Keratinocyte (primary cell): ENCODE measurements at regions not wholly inside any gene's neighbourhood (a gene's known extent, or its start where the extent isn't known, plus 50 kb on each side); places are given as distances from the start of the nearest gene placed in this dataset.

Experiments used
- DNase-seq: peaks from one replicate; pipeline ENCODE4 v3.0.0-alpha.2; 2011; ENCODE audit warnings: low read depth, missing footprints, low spot score
- FAIRE-seq: peaks from 2 replicates; lab custom pipeline; 2011; peaks lifted over from hg19 to GRCh38; lab: Jason Lieb, UNC
- H2AFZ ChIP-seq: 2 replicates; pipeline ENCODE4 v1.6.0; 2012; ENCODE audit warnings: low read length, control low read depth, inconsistent platforms; ENCODE audit not compliant: control insufficient read depth
- H3K27ac ChIP-seq: 2 replicates; pipeline ENCODE4 v1.5.1; 2011; ENCODE audit warnings: low read length; ENCODE audit not compliant: control insufficient read depth, insufficient read depth
- H3K27me3 ChIP-seq: 3 replicates; pipeline ENCODE4 v1.6.0; 2011; ENCODE audit warnings: low read length; ENCODE audit not compliant: control insufficient read depth, insufficient read depth; ENCODE audit errors: extremely low read depth
- H3K36me3 ChIP-seq, 2 experiments: 2 replicates in 1 of 2; 3 replicates in 1 of 2; pipeline ENCODE4 v1.5.1; 2011; ENCODE audit warnings: low read length in 2 of 2, mild to moderate bottlenecking in 1 of 2; ENCODE audit not compliant: control insufficient read depth in 2 of 2, insufficient read depth in 2 of 2; ENCODE audit errors: extremely low read depth in 1 of 2
- H3K4me1 ChIP-seq: 3 replicates; pipeline ENCODE4 v1.5.1; 2011; ENCODE audit warnings: low read length; ENCODE audit not compliant: control insufficient read depth, insufficient read depth; ENCODE audit errors: extremely low read depth
- H3K4me2 ChIP-seq: 3 replicates; pipeline ENCODE4 v1.6.0; 2011; ENCODE audit warnings: low read depth, low read length; ENCODE audit not compliant: control insufficient read depth, insufficient read depth; ENCODE audit errors: extremely low read depth
- H3K4me3 ChIP-seq, 3 experiments: fragments of 200-600 bp in 1 of 3; sonication (generic) in 1 of 3; 2 replicates in 2 of 3; 3 replicates in 1 of 3; pipeline ENCODE4 v1.5.1; 2011 to 2016; ENCODE audit warnings: low read length in 3 of 3, mild to moderate bottlenecking in 3 of 3, control low read depth in 2 of 3, inconsistent platforms in 1 of 3, low read depth in 1 of 3, mixed read lengths in 1 of 3, mixed run types in 1 of 3, moderate library complexity in 1 of 3; ENCODE audit not compliant: control insufficient read depth in 2 of 3, insufficient read depth in 2 of 3; ENCODE audit errors: extremely low read depth in 1 of 3
- H3K79me2 ChIP-seq: 2 replicates; pipeline ENCODE4 v1.6.0; 2012; ENCODE audit warnings: low read length; ENCODE audit not compliant: control insufficient read depth, insufficient read depth
- H3K9ac ChIP-seq: 3 replicates; pipeline ENCODE4 v1.6.0; 2011; ENCODE audit warnings: low read length; ENCODE audit not compliant: control insufficient read depth, insufficient read depth; ENCODE audit errors: extremely low read depth
- H3K9me1 ChIP-seq: 3 replicates; pipeline ENCODE4 v1.6.0; 2011; ENCODE audit warnings: low read length; ENCODE audit not compliant: control insufficient read depth, insufficient read depth; ENCODE audit errors: extremely low read depth
- H3K9me3 ChIP-seq: 2 replicates; pipeline ENCODE4 v1.5.1; 2012; ENCODE audit warnings: low read depth, low read length; ENCODE audit not compliant: control insufficient read depth
- H4K20me1 ChIP-seq: 3 replicates; pipeline ENCODE4 v1.6.0; 2011; ENCODE audit warnings: low read length; ENCODE audit not compliant: control insufficient read depth, insufficient read depth; ENCODE audit errors: extremely low read depth
- EZH2 ChIP-seq: IDR thresholded peaks from one replicate; pipeline ENCODE4 v1.6.1; 2012; ENCODE audit warnings: inconsistent platforms, mild to moderate bottlenecking, low read length, moderate library complexity
- dilution Hi-C: fragments of 300-500 bp; cut with MboI; formaldehyde crosslinking; loops from one replicate; pipeline ENCODE4 v1.7.0; 2020; ENCODE audit warnings: low sequenced_read_pairs; ENCODE audit not compliant: extremely low pct_ligation_motif_present
- TF ChIP-seq, protein P1 (sequence below), 3 experiments: IDR thresholded peaks in 1 of 3; conservative IDR thresholded peaks in 1 of 3; optimal IDR thresholded peaks in 1 of 3; 2 replicates in 2 of 3; 3 replicates in 1 of 3; pipeline versions ENCODE3 to v1.5.1; 2011; ENCODE audit warnings: low read length in 3 of 3, mild to moderate bottlenecking in 3 of 3, moderate library complexity in 2 of 3, control low read depth in 1 of 3, inconsistent platforms in 1 of 3; ENCODE audit not compliant: insufficient read depth in 2 of 3; ENCODE audit errors: extremely low read depth in 1 of 3

DNA sequence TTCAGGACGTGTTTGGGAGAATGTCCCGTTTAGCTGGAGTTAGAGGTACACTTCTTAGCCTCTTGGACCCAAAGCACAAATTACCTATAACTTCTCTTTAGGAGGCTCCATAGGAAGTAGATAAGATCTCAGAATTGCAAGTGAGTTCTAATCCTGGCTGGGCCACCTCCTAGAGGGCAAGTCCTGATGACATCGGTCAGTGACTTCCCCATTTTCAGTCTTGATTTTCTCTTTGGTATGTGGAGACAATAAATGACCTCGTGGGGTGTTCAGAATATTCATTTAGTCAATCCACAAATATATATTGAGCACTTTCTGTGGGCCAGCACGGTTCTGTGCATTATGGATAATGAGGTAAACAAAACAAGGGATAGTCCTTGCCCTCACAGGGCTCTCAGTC is 208.6 kb downstream of the CWF19L2 start:
- dilution Hi-C loops, result no loop called here
- H3K4me2 ChIP-seq, result no peak overlapping the region
- H3K4me3 ChIP-seq, result no peak overlapping the region
- H4K20me1 ChIP-seq, result no peaks in the 10 kb centered on the region
- H3K27me3 ChIP-seq, result no peaks in the 10 kb centered on the region
- no peaks in the 10 kb centered on the region for H3K9me1 ChIP-seq
- H3K79me2 ChIP-seq, result no peaks in the 10 kb centered on the region
- H3K27ac ChIP-seq, result no peak overlapping the region
- no peak for FAIRE-seq
- no peak overlapping the region for H2AFZ ChIP-seq
- no peak for TF ChIP-seq EZH2
- TF ChIP-seq, protein P1, sequence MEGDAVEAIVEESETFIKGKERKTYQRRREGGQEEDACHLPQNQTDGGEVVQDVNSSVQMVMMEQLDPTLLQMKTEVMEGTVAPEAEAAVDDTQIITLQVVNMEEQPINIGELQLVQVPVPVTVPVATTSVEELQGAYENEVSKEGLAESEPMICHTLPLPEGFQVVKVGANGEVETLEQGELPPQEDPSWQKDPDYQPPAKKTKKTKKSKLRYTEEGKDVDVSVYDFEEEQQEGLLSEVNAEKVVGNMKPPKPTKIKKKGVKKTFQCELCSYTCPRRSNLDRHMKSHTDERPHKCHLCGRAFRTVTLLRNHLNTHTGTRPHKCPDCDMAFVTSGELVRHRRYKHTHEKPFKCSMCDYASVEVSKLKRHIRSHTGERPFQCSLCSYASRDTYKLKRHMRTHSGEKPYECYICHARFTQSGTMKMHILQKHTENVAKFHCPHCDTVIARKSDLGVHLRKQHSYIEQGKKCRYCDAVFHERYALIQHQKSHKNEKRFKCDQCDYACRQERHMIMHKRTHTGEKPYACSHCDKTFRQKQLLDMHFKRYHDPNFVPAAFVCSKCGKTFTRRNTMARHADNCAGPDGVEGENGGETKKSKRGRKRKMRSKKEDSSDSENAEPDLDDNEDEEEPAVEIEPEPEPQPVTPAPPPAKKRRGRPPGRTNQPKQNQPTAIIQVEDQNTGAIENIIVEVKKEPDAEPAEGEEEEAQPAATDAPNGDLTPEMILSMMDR (optimal IDR thresholded peaks at IDR 0.05 in 1 of 3, IDR thresholded peaks at IDR 0.05 in 1 of 3, conservative IDR thresholded peaks at IDR 0.05 in 1 of 3; ENCODE audit: extremely low read depth in 1 of 3, insufficient read depth in 2 of 3, low read length in 3 of 3), result no peak
- H3K9me3 ChIP-seq, result no peaks in the 10 kb centered on the region
- H3K9ac ChIP-seq, result no peak overlapping the region
- H3K36me3 ChIP-seq, result no peaks in the 10 kb centered on the region
- no peaks in the 10 kb centered on the region for H3K4me1 ChIP-seq
- no peak for DNase-seq

DNA sequence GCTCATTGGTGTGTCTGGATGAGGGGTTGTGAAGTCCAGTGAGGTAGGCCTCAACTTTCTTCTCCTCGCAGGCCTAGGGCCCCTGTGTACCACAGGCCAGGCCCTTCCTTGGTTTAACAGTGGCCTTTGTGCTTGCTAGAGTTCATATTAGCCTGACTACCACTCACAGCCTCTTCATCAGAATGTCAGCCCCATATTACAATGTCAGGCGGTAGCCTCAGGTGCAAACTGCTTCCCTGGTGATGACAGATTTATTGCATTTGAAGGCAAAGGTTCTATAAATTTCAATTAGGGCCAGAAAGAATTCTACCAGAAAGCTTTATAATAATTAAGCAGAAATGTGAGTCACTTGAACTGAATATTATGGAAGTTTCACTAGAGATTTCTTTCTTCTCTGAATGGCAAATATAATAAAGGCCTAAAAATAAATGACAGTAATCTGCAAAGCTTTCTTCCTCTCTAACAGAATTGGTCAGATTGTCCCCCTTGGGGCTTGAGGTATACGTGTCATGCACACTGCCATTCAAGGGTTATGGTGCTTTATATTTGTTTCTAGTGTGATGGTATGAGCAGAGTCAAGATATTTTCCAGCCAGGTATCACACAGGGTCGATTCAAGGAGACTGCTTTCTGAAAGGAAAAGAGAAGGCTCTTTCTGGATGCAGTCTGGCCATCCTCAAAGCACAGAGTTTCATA is 210.3 kb downstream of the CWF19L2 start:
- Histone ChIP-seq H3K4me3 (no peak overlapping the region), H3K4me2 (no peak overlapping the region), H3K27ac (no peak overlapping the region), H3K9me1 (no peaks in the 10 kb centered on the region), H3K27me3 (no peaks in the 10 kb centered on the region), H3K4me1 (no peaks in the 10 kb centered on the region), H2AFZ (no peak overlapping the region), H3K9ac (no peak overlapping the region), H3K79me2 (no peaks in the 10 kb centered on the region), H3K36me3 (no peaks in the 10 kb centered on the region), H3K9me3 (no peaks in the 10 kb centered on the region), H4K20me1 (no peaks in the 10 kb centered on the region)
- dilution Hi-C loops, result no loop called here
- no peak for DNase-seq
- TF ChIP-seq, protein P1 (optimal IDR thresholded peaks at IDR 0.05 in 1 of 3, IDR thresholded peaks at IDR 0.05 in 1 of 3, conservative IDR thresholded peaks at IDR 0.05 in 1 of 3; ENCODE audit: extremely low read depth in 1 of 3, insufficient read depth in 2 of 3, low read length in 3 of 3), result no peak
- no peak for TF ChIP-seq EZH2
- no peak for FAIRE-seq
